GM18502 (cell line): ENCODE measurements at regions not wholly inside any gene's neighbourhood (a gene's known extent, or its start where the extent isn't known, plus 50 kb on each side); places are given as distances from the start of the nearest gene placed in this dataset.

Experiments used
- ATAC-seq: cut with Tn5 transposase; IDR thresholded peaks from one replicate; pipeline ENCODE4 v1.9.1; 2021; ENCODE audit warnings: mild to moderate bottlenecking; ENCODE audit not compliant: unreplicated experiment, poor library complexity

DNA sequence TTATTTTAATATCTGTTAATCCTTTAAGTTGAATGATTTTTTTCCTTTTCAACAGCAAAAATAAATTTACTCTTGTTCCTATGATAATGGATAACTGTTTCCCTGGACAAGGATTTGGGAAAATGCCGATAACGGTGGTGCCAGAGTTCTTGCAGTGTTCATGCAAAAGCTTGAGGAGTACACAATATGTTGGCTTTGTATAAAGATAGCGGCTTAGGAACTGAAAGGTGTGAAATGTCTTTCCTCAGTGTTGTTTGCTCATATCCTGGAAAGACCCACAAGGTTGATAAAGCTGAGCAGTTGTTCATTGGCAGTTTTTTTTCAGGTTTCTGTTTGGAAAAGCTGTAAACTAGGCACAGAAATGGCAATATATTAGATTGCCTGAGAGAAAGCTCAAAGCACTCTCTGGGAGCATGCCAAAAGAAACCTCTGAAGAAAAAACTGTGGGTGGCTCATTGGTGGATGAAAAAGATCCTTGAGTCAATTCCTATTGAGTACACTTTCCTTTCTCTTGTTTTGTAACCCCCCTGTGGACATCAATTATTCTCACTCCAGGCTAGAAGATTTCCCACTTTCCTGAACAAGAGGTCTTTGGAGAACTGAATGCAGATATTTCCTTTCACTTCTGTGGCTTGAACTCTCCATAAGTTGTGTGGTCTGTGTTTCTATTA, 117.2 kb upstream of the RGMB start:
- no peak for ATAC-seq

GRCh38 chr5:98656796-98657195, 116.7 kb upstream of the RGMB start:
- ATAC-seq = no peak

- no peak for ATAC-seq
Observed at GRCh38 chr5:98657559-98657958, 115.9 kb upstream of the RGMB start.

GRCh38 chr5:98663521-98663920, 109.9 kb upstream of the RGMB start:
- ATAC-seq = no peak

- no peak for ATAC-seq
Observed at GRCh38 chr5:98664736-98665135, 108.7 kb upstream of the RGMB start.

DNA sequence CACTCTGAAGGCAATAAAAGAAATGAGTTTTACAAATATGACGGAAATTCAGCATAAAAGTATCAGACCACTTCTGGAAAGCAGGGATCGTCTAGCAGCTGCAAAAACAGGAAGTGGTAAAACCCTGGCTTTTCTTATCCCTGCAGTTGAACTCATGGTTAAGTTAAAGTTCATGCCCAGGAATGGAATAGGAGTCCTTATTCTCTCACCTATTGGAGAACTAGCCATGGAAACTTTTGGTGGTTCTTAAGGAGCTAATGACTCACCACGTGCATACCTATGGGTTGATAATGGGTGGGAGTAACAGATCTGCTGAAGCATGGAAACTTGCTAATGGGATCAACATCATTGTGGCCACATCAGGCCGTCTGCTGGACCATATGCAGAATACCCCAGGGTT, 93.5 kb upstream of the RGMB start:
- ATAC-seq = no peak

- no peak for ATAC-seq
Observed at GRCh38 chr5:98690002-98690401, 83.5 kb upstream of the RGMB start.

- no peak for ATAC-seq
Observed at GRCh38 chr5:98694902-98695301, 78.6 kb upstream of the RGMB start.

DNA sequence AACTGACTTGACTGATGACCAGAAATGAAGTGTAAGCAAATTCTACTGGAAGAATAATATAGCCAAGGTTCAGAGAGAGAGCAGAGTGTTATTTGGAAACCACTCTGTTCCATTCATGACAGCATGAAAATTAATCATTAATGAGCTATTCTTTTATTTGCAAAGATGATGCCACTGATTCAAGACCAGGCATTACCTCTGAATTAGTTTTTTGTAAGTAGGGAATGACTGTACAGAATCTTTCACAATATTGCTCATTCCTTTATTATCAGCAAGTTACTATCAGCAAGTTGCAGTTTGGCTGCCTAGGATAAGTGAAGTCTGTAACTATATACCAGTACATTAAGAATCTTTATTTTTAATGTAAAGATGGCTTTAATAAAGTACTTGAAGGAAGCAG, 75.1 kb upstream of the RGMB start:
- no peak for ATAC-seq

DNA sequence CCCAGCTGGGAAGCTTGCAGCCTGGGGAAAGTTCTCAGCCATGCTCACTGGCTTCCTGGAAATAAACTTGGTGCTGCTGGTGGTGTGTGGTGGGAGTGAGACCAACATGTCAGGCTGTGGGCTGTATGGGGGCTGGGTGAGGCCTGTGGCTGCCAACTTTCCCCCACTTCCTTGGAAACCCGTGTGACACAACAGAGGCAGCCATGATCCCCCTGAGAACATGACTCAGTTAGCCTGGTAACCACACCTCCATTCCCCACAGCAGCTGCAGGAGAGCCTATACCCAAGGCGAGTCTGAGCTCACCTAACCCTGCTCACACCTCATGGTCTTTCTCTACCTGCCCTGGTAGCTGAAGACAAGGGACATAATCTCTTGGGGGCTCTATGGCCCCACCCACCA, 72.7 kb upstream of the RGMB start:
- ATAC-seq = no peak

DNA sequence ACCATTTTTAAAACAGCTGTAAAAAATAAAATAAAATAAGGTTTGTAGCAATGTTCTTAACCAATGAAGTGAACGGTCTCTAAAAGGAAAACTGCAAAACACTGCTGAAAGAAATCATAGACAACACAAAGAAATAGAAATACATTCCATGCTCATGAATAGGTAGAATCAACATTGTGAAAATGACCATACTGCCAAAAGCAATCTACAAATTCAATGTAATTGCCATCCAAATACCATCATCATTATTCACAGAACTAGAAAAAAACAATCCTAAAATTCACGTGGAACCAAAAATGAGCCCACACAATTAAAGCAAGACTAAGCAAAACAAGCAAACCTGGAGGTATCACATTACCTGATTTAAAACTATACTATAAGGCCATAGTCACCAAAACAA, 67.6 kb upstream of the RGMB start:
- ATAC-seq = no peak

DNA sequence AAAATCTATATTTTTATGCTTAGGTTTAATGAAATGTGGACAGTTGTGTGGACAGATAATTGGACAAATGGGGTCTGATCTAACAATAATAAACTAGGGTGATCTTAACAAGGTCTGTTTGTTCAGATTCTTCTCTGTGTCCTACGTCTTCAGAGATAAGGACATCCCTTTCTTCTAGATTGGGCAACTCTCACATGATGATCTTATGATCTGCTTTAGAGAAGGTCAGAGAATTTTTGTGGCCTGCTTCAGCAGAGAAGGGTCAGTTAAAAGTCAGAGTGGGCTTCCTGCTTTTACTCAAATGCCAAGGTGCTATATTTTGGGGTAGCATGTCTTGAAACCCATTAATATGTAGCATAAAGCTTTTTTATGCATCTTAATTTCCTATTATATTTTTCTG, 63.8 kb upstream of the RGMB start:
- no peak for ATAC-seq

DNA sequence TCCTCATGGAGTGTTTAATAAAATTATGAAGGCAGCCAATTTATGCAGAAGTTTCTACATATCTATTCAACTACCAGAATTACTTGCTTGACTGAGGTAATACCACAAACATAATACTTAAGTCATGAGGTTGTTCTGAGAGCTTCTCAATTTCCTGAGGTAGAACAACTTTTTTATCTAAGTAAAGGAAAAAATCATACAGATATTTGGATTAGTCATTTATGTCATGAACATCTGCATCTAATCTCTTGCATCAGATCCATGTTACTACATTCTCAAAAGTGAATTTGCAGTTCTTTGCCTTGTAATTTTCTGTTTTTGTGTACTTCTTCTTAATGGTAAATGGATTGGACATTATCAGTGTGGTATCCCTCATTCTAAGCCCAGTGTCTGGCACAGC, 60.4 kb upstream of the RGMB start:
- no peak for ATAC-seq

DNA sequence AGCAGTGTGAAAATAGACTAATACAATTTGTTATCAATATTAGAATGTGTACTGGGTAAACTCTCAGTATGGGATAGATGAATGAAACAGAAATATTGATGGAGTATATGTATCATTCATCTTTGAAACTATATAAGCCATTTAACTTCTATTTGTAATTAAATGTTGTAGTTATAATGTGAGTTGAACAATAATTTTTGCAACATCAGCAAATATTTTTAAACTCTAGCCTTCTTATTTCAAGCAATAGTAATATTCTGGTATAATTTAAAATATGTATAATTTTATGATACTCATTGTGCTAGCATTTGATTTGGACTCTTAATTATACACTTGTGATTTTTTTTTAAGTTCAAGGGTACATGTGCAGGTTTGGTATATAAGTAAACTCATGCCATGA, 59.6 kb upstream of the RGMB start:
- ATAC-seq = no peak

- ATAC-seq = no peak
Observed at GRCh38 chr5:98714710-98715288, 58.7 kb upstream of the RGMB start.

GRCh38 chr5:98721231-98721928, 52.1 kb upstream of the RGMB start:
- no peak for ATAC-seq

- ATAC-seq = no peak
Observed at GRCh38 chr5:98722188-98722587, 51.3 kb upstream of the RGMB start.

- ATAC-seq = no peak
Observed at GRCh38 chr5:98723061-98723460, 50.4 kb upstream of the RGMB start.
